WTC11 (cell line): ENCODE measurements at regions not wholly inside any gene's neighbourhood (a gene's known extent, or its start where the extent isn't known, plus 50 kb on each side); places are given as distances from the start of the nearest gene placed in this dataset.

Experiments used
- ATAC-seq: fragments of 200-7000 bp; cut with Tn5 transposase; 2 replicates; pipeline ENCODE4 v1.10.0; 2021; ENCODE audit warnings: mild to moderate bottlenecking, moderate library complexity
- CTCF ChIA-PET: fragments of 300-600 bp; sonication (Branson Sonifier 250); formaldehyde crosslinking; loops from one replicate; lab custom pipeline; 2021; ENCODE audit warnings: antibody characterized with exemption; lab: Charles Lee
- POLR2A ChIA-PET: fragments of 350-600 bp; sonication (Branson Sonifier 250); formaldehyde crosslinking; loops from one replicate; lab custom pipeline; 2021; ENCODE audit warnings: antibody characterized with exemption; lab: Charles Lee
- DNase-seq: peaks from one replicate; pipeline ENCODE4 v3.0.0; 2021; ENCODE audit warnings: low spot score
- H3K27ac Mint-ChIP-seq: 2 replicates; pipeline ENCODE4 v1.8.0; 2021; ENCODE audit warnings: mixed read lengths
- H3K27me3 Mint-ChIP-seq: 2 replicates; pipeline ENCODE4 v1.8.0; 2021; ENCODE audit warnings: low read depth, mild to moderate bottlenecking, moderate library complexity, mixed read lengths
- H3K36me3 Mint-ChIP-seq: 2 replicates; pipeline ENCODE4 v1.8.0; 2021; ENCODE audit warnings: mixed read lengths
- H3K4me1 Mint-ChIP-seq: 2 replicates; pipeline ENCODE4 v1.8.0; 2022; ENCODE audit warnings: mixed read lengths
- H3K4me3 Mint-ChIP-seq: 2 replicates; pipeline ENCODE4 v1.8.0; 2021; ENCODE audit warnings: mild to moderate bottlenecking, moderate library complexity, mixed read lengths
- H3K9me3 Mint-ChIP-seq: 2 replicates; pipeline ENCODE4 v1.8.0; 2021; ENCODE audit warnings: mixed read lengths
- ATF1 ChIP-seq: sonication (generic); formaldehyde crosslinking; IDR thresholded peaks from 2 replicates; pipeline ENCODE4 v1.8.1; 2023; ENCODE audit warnings: mild to moderate bottlenecking, moderate library complexity, missing genetic modification reagents
- ESRRA ChIP-seq: sonication (generic); formaldehyde crosslinking; IDR thresholded peaks from 2 replicates; pipeline ENCODE4 v1.8.1; 2022; ENCODE audit warnings: mild to moderate bottlenecking, missing genetic modification reagents, borderline replicate concordance
- ETV6 ChIP-seq: sonication (generic); formaldehyde crosslinking; IDR thresholded peaks from 2 replicates; pipeline ENCODE4 v1.8.1; 2022; ENCODE audit warnings: mild to moderate bottlenecking, missing genetic modification reagents
- FOXJ3 ChIP-seq: sonication (generic); formaldehyde crosslinking; IDR thresholded peaks from 2 replicates; pipeline ENCODE4 v1.9.0; 2021; ENCODE audit warnings: missing genetic modification reagents, mild to moderate bottlenecking, borderline replicate concordance
- FOXK1 ChIP-seq: sonication (generic); formaldehyde crosslinking; IDR thresholded peaks from 2 replicates; pipeline ENCODE4 v1.8.0; 2022; ENCODE audit warnings: mild to moderate bottlenecking, moderate library complexity, missing genetic modification reagents
- FOXP1 ChIP-seq: sonication (generic); formaldehyde crosslinking; IDR thresholded peaks from 2 replicates; pipeline ENCODE4 v1.8.0; 2022; ENCODE audit warnings: missing genetic modification reagents, mild to moderate bottlenecking, moderate library complexity, borderline replicate concordance
- GABPB1 ChIP-seq: sonication (generic); formaldehyde crosslinking; IDR thresholded peaks from 2 replicates; pipeline ENCODE4 v1.8.1; 2023; ENCODE audit warnings: mild to moderate bottlenecking, missing genetic modification reagents
- GTF2I ChIP-seq: fragments of 250-450 bp; sonication (Bioruptor Pico); conservative IDR thresholded peaks from 2 replicates; pipeline ENCODE4 v1.4.0; 2021; ENCODE audit warnings: mild to moderate bottlenecking
- JUN ChIP-seq: sonication (generic); formaldehyde crosslinking; IDR thresholded peaks from 2 replicates; pipeline ENCODE4 v1.8.0; 2023; ENCODE audit warnings: mild to moderate bottlenecking, missing genetic modification reagents
- NR2C2 ChIP-seq: sonication (generic); formaldehyde crosslinking; IDR thresholded peaks from 2 replicates; pipeline ENCODE4 v1.8.0; 2022; ENCODE audit warnings: mild to moderate bottlenecking, missing genetic modification reagents
- PRRX2 ChIP-seq: fragments of 250-450 bp; sonication (Bioruptor Pico); IDR thresholded peaks from 2 replicates; pipeline ENCODE4 v1.8.0; 2021; ENCODE audit warnings: mild to moderate bottlenecking
- SMAD3 ChIP-seq: sonication (generic); formaldehyde crosslinking; IDR thresholded peaks from 2 replicates; pipeline ENCODE4 v1.8.0; 2022; ENCODE audit warnings: missing genetic modification reagents, mild to moderate bottlenecking, borderline replicate concordance
- ZBTB21 ChIP-seq: sonication (generic); formaldehyde crosslinking; IDR thresholded peaks from 2 replicates; pipeline ENCODE4 v1.8.1; 2023; ENCODE audit warnings: mild to moderate bottlenecking, missing genetic modification reagents, borderline replicate concordance
- ZNF232 ChIP-seq: sonication (generic); formaldehyde crosslinking; IDR thresholded peaks from 2 replicates; pipeline ENCODE4 v1.8.0; 2022; ENCODE audit warnings: mild to moderate bottlenecking, missing genetic modification reagents
- ZNF396 ChIP-seq: fragments of 250-450 bp; sonication (Bioruptor Pico); IDR thresholded peaks from 2 replicates; pipeline ENCODE4 v1.8.0; 2021; ENCODE audit warnings: mild to moderate bottlenecking, moderate library complexity, borderline replicate concordance
- TF ChIP-seq, protein P1 (sequence below): fragments of 250-450 bp; sonication (Bioruptor Pico); IDR thresholded peaks from 2 replicates; pipeline ENCODE4 v1.8.0; 2021; ENCODE audit warnings: mild to moderate bottlenecking
- TF ChIP-seq, protein P2 (sequence below): sonication (generic); formaldehyde crosslinking; IDR thresholded peaks from 2 replicates; pipeline ENCODE4 v1.8.0; 2022; ENCODE audit warnings: missing genetic modification reagents
- TF ChIP-seq, protein P3 (sequence below): sonication (generic); formaldehyde crosslinking; IDR thresholded peaks from 2 replicates; pipeline ENCODE4 v1.8.0; 2022; ENCODE audit warnings: mild to moderate bottlenecking, missing genetic modification reagents
- TF ChIP-seq, protein P4 (sequence below): sonication (generic); formaldehyde crosslinking; IDR thresholded peaks from 2 replicates; pipeline ENCODE4 v1.8.1; 2022; ENCODE audit warnings: low read depth, mild to moderate bottlenecking, moderate library complexity, missing genetic modification reagents, borderline replicate concordance
- TF ChIP-seq, protein P5 (sequence below): fragments of 250-450 bp; sonication (Bioruptor Pico); IDR thresholded peaks from 2 replicates; pipeline ENCODE4 v2.1.2; 2022; ENCODE audit warnings: mild to moderate bottlenecking, moderate library complexity
- TF ChIP-seq, protein P6 (sequence below): sonication (generic); formaldehyde crosslinking; IDR thresholded peaks from 2 replicates; pipeline ENCODE4 v1.8.0; 2022; ENCODE audit warnings: mild to moderate bottlenecking, missing genetic modification reagents
- TF ChIP-seq, protein P7 (sequence below): fragments of 250-450 bp; sonication (Bioruptor Pico); IDR thresholded peaks from 2 replicates; pipeline ENCODE4 v1.9.0; 2021; ENCODE audit warnings: mild to moderate bottlenecking

DNA sequence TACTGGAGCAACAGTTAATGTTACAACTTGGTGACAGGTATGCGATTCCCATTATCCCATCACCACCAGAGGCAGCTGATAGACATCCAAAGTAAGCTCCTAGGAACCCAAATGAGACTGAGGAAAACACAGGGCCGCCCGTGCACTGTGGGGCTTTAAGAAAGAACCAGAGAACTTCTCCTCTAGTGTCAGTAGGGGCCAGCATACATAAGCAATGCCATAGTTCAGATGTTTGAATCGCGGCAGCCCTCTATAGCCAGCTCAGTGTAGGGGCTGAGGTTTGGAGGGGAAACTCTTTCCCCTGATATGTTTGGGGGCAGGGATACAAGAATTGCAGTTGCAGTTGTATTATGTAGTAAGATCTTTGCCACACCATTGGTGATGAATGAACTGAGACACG lies 593.3 kb upstream of the NCAM2 start:
- Mint-ChIP-seq H3K27me3 (no peaks in the 10 kb centered on the region; the same call in 1 of the 2 replicates), H3K4me3 (no peak overlapping the region), H3K36me3 (peaks cover 18% of the 10 kb centered on the region), H3K4me1 (peaks cover 20% of the 10 kb centered on the region), H3K9me3 (peaks cover 38% of the 10 kb centered on the region), H3K27ac (no peak overlapping the region)
- ChIA-PET POLR2A (interaction anchor here (0.7 kb wide), 1 partner anchor 564 kb away, joined by 3 read pairs; no protein-coding TSS in a partner anchor), CTCF (no interaction called here)
- TF ChIP-seq ZBTB21 (CRISPR knock-in tag) (no peak), FOXJ3 (CRISPR knock-in tag) (no peak), ZNF396 (CRISPR knock-in tag) (no peak), JUN (CRISPR knock-in tag) (no peak), ESRRA (CRISPR knock-in tag) (no peak), FOXP1 (no peak), ZNF232 (CRISPR knock-in tag) (no peak), GABPB1 (CRISPR knock-in tag) (no peak), ETV6 (CRISPR knock-in tag) (no peak), SMAD3 (CRISPR knock-in tag) (no peak)
- TF ChIP-seq, protein P1, sequence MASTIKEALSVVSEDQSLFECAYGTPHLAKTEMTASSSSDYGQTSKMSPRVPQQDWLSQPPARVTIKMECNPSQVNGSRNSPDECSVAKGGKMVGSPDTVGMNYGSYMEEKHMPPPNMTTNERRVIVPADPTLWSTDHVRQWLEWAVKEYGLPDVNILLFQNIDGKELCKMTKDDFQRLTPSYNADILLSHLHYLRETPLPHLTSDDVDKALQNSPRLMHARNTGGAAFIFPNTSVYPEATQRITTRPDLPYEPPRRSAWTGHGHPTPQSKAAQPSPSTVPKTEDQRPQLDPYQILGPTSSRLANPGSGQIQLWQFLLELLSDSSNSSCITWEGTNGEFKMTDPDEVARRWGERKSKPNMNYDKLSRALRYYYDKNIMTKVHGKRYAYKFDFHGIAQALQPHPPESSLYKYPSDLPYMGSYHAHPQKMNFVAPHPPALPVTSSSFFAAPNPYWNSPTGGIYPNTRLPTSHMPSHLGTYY (CRISPR knock-in tag), result no peak
- TF ChIP-seq, protein P2, sequence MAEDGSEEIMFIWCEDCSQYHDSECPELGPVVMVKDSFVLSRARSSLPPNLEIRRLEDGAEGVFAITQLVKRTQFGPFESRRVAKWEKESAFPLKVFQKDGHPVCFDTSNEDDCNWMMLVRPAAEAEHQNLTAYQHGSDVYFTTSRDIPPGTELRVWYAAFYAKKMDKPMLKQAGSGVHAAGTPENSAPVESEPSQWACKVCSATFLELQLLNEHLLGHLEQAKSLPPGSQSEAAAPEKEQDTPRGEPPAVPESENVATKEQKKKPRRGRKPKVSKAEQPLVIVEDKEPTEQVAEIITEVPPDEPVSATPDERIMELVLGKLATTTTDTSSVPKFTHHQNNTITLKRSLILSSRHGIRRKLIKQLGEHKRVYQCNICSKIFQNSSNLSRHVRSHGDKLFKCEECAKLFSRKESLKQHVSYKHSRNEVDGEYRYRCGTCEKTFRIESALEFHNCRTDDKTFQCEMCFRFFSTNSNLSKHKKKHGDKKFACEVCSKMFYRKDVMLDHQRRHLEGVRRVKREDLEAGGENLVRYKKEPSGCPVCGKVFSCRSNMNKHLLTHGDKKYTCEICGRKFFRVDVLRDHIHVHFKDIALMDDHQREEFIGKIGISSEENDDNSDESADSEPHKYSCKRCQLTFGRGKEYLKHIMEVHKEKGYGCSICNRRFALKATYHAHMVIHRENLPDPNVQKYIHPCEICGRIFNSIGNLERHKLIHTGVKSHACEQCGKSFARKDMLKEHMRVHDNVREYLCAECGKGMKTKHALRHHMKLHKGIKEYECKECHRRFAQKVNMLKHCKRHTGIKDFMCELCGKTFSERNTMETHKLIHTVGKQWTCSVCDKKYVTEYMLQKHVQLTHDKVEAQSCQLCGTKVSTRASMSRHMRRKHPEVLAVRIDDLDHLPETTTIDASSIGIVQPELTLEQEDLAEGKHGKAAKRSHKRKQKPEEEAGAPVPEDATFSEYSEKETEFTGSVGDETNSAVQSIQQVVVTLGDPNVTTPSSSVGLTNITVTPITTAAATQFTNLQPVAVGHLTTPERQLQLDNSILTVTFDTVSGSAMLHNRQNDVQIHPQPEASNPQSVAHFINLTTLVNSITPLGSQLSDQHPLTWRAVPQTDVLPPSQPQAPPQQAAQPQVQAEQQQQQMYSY (CRISPR knock-in tag), result no peak
- TF ChIP-seq, protein P3, sequence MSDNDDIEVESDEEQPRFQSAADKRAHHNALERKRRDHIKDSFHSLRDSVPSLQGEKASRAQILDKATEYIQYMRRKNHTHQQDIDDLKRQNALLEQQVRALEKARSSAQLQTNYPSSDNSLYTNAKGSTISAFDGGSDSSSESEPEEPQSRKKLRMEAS, result no peak
- no peak for DNase-seq
- ATAC-seq, result peak; percentile 91

DNA sequence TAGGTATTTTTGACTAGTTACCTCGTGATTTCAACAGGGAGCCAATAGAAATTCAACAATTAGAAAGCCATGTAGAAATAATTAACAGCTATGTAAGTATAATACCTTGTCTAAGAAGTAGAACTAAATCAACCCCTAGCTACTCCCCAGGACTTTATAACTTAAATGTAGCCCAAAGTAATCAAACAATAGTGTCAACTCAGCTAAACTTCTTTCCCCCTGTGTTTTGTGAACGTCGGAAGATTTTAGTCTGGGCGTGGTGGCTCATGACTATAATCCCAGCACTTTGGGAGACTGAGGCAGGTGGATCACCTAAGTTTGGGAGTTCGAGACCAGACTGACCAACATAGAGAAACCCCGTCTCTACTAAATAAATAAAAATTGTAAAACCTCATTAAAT lies 579.9 kb upstream of the NCAM2 start:
- H3K9me3 Mint-ChIP-seq, result peaks cover 30% of the 10 kb centered on the region
- CTCF ChIA-PET, result no interaction called here
- H3K27ac Mint-ChIP-seq, result no peak overlapping the region
- ATAC-seq (no peak), DNase-seq (no peak)
- no peaks in the 10 kb centered on the region for H3K4me1 Mint-ChIP-seq
- H3K36me3 Mint-ChIP-seq, result 0 out of 2 replicates have a peak, but pooled peaks cover 4% of the 10 kb centered on the region
- H3K4me3 Mint-ChIP-seq, result no peak overlapping the region
- H3K27me3 Mint-ChIP-seq, result no peaks in the 10 kb centered on the region
- POLR2A ChIA-PET, result no interaction called here
- TF ChIP-seq, protein P4, sequence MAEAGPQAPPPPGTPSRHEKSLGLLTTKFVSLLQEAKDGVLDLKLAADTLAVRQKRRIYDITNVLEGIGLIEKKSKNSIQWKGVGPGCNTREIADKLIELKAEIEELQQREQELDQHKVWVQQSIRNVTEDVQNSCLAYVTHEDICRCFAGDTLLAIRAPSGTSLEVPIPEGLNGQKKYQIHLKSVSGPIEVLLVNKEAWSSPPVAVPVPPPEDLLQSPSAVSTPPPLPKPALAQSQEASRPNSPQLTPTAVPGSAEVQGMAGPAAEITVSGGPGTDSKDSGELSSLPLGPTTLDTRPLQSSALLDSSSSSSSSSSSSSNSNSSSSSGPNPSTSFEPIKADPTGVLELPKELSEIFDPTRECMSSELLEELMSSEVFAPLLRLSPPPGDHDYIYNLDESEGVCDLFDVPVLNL, result no peak
- no peak for TF ChIP-seq PRRX2
- TF ChIP-seq, protein P5, sequence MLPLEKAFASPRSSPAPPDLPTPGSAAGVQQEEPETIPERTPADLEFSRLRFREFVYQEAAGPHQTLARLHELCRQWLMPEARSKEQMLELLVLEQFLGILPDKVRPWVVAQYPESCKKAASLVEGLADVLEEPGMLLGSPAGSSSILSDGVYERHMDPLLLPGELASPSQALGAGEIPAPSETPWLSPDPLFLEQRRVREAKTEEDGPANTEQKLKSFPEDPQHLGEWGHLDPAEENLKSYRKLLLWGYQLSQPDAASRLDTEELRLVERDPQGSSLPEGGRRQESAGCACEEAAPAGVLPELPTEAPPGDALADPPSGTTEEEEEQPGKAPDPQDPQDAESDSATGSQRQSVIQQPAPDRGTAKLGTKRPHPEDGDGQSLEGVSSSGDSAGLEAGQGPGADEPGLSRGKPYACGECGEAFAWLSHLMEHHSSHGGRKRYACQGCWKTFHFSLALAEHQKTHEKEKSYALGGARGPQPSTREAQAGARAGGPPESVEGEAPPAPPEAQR (CRISPR knock-in tag), result no peak
- TF ChIP-seq, protein P6, sequence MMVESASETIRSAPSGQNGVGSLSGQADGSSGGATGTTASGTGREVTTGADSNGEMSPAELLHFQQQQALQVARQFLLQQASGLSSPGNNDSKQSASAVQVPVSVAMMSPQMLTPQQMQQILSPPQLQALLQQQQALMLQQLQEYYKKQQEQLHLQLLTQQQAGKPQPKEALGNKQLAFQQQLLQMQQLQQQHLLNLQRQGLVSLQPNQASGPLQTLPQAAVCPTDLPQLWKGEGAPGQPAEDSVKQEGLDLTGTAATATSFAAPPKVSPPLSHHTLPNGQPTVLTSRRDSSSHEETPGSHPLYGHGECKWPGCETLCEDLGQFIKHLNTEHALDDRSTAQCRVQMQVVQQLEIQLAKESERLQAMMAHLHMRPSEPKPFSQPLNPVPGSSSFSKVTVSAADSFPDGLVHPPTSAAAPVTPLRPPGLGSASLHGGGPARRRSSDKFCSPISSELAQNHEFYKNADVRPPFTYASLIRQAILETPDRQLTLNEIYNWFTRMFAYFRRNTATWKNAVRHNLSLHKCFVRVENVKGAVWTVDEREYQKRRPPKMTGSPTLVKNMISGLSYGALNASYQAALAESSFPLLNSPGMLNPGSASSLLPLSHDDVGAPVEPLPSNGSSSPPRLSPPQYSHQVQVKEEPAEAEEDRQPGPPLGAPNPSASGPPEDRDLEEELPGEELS (CRISPR knock-in tag), result no peak
- TF ChIP-seq ATF1 (CRISPR knock-in tag), result no peak
- no peak for TF ChIP-seq NR2C2 (CRISPR knock-in tag)
- TF ChIP-seq FOXK1 (CRISPR knock-in tag), result no peak
- no peak for TF ChIP-seq GTF2I
- TF ChIP-seq, protein P7, sequence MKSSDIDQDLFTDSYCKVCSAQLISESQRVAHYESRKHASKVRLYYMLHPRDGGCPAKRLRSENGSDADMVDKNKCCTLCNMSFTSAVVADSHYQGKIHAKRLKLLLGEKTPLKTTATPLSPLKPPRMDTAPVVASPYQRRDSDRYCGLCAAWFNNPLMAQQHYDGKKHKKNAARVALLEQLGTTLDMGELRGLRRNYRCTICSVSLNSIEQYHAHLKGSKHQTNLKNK (CRISPR knock-in tag), result no peak
- TF ChIP-seq SMAD3 (CRISPR knock-in tag), result no peak
- TF ChIP-seq, protein P1 (CRISPR knock-in tag), result no peak
